ENCODE measurements at regions not wholly inside any gene's neighbourhood (a gene's known extent, or its start where the extent isn't known, plus 50 kb on each side); places are given as distances from the start of the nearest gene placed in this dataset.

GRCh38 chr15:100778831-100779288, 100.8 kb upstream of the ALDH1A3 start:
- Histone ChIP-seq H3K27ac (no peak overlapping the region), H3K27me3 (no peaks in the 10 kb centered on the region), H3K4me1 (no peaks in the 10 kb centered on the region), H3K36me3 (no peaks in the 10 kb centered on the region), H3K9me3 (no peaks in the 10 kb centered on the region), H3K4me3 (no peak overlapping the region)
- intact Hi-C loops (cut with DNase I) = no loop called here
- peak; percentile 55 to 80 for DNase-seq (ENCODE audit: extremely low spot score in 2 of 2)
- TF ChIP-seq POLR2A (IDR thresholded peaks at IDR 0.05) (no peak), POLR2AphosphoS5 (IDR thresholded peaks at IDR 0.05; ENCODE audit: insufficient read depth in 1 of 2, low read depth in 1 of 2) (no peak)
- TF ChIP-seq, protein P1, sequence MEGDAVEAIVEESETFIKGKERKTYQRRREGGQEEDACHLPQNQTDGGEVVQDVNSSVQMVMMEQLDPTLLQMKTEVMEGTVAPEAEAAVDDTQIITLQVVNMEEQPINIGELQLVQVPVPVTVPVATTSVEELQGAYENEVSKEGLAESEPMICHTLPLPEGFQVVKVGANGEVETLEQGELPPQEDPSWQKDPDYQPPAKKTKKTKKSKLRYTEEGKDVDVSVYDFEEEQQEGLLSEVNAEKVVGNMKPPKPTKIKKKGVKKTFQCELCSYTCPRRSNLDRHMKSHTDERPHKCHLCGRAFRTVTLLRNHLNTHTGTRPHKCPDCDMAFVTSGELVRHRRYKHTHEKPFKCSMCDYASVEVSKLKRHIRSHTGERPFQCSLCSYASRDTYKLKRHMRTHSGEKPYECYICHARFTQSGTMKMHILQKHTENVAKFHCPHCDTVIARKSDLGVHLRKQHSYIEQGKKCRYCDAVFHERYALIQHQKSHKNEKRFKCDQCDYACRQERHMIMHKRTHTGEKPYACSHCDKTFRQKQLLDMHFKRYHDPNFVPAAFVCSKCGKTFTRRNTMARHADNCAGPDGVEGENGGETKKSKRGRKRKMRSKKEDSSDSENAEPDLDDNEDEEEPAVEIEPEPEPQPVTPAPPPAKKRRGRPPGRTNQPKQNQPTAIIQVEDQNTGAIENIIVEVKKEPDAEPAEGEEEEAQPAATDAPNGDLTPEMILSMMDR (IDR thresholded peaks at IDR 0.05) = no peak

GRCh38 chr15:100779331-100780207, 100.1 kb upstream of the ALDH1A3 start:
- H3K4me3 ChIP-seq = no peak overlapping the region
- DNase-seq (ENCODE audit: extremely low spot score in 2 of 2) = peak in 1 of 2 donors; percentile 49
- no peaks in the 10 kb centered on the region for H3K9me3 ChIP-seq
- intact Hi-C loops (cut with DNase I) = no loop called here
- no peaks in the 10 kb centered on the region for H3K4me1 ChIP-seq
- no peak overlapping the region for H3K27ac ChIP-seq
- no peaks in the 10 kb centered on the region for H3K27me3 ChIP-seq
- H3K36me3 ChIP-seq = no peaks in the 10 kb centered on the region
- TF ChIP-seq POLR2A (IDR thresholded peaks at IDR 0.05) = no peak
- TF ChIP-seq, protein P1 (IDR thresholded peaks at IDR 0.05) = no peak
- no peak for TF ChIP-seq POLR2AphosphoS5 (IDR thresholded peaks at IDR 0.05; ENCODE audit: insufficient read depth in 1 of 2, low read depth in 1 of 2)

DNA sequence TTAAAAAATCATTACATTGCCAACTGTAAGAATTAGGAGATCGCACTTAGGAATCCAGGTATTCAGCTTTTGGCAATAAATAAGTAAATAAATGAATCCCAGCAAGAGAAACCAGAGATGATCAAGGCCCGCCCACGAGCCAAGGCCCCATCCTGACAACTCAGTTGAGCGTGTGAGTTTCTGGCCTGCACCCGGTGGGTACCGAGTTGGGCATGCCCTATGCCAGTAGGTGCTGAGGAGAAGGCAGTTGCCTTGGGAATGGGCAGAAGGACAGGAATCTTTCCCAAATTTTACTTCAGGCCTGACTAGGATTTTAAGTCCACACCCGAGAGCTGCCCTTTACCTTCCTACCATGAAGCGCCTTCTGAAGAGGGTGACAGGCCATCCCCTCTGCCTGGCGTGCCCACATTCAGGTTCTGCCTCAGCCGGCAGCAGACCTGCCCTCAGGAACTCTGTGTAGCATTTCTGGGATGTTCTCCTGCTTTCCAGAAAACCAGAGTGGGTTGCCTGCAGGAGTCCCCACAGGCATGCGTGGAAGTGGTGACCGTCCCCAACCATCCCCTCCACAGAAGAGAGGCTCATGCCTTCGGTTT, 99.3 kb upstream of the ALDH1A3 start:
- H3K9me3 ChIP-seq = no peaks in the 10 kb centered on the region
- H3K4me1 ChIP-seq = no peaks in the 10 kb centered on the region
- H3K36me3 ChIP-seq = no peaks in the 10 kb centered on the region
- H3K27me3 ChIP-seq = no peaks in the 10 kb centered on the region
- no peak overlapping the region for H3K4me3 ChIP-seq
- TF ChIP-seq POLR2A (IDR thresholded peaks at IDR 0.05) = no peak
- peak in 1 of 2 donors; percentile 52 for DNase-seq (ENCODE audit: extremely low spot score in 2 of 2)
- no peak overlapping the region for H3K27ac ChIP-seq
- intact Hi-C loops (cut with DNase I) = no loop called here

DNA sequence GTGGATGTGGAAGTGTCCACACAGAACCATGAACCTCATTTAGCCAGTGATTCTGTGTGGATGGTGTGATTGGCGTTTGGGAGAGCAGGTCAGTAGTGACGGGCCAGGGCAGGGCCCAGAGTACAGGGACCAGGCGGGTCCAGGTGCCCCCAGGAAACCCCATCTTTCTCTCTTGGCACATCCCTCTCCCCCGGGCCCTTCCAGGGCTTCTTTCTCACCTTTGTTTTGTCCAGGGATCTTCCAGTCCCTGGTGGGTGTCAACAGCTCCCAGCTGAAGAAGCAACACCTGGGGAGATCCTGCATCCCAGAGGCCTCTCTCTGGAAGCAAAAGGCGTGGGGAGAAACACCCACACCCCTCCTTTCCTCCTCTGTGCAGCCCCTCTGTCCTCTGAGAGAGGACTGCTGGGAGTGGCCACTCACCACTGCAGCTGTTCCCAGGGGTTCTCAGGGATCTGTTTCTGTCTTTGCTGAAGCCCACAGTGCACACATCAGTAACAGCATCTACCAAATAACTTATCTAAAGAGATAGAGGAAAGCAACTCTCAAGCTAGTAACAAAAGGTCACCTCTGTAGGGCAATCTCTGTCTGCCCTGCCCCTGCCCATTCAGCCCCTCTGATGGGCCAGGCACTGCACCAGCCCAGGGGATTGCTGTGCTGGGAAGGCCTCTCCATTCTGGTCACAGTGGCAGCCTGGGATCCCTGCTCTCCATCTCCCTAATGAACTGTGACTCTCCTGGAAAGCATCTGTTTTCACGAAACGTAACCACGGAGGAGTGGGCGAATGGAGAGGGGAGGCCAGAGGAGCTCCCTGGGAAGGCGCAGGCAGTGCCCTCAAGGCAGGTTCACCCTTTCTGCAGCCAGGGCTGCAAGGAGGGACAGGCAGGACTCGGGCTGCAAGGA, 98.3 kb upstream of the ALDH1A3 start:
- Histone ChIP-seq H3K27me3 (no peaks in the 10 kb centered on the region), H3K4me1 (no peaks in the 10 kb centered on the region), H3K27ac (no peak overlapping the region), H3K9me3 (no peaks in the 10 kb centered on the region), H3K4me3 (no peak overlapping the region), H3K36me3 (no peaks in the 10 kb centered on the region)
- intact Hi-C loops (cut with DNase I) = no loop called here
- TF ChIP-seq, protein P1 (IDR thresholded peaks at IDR 0.05) = no peak
- TF ChIP-seq POLR2A (IDR thresholded peaks at IDR 0.05) (no peak), POLR2AphosphoS5 (IDR thresholded peaks at IDR 0.05; ENCODE audit: insufficient read depth in 1 of 2, low read depth in 1 of 2) (no peak)
- DNase-seq (ENCODE audit: extremely low spot score in 2 of 2) = peak in 1 of 2 donors; percentile 61

GRCh38 chr15:100781961-100782530, 97.6 kb upstream of the ALDH1A3 start:
- Histone ChIP-seq H3K27ac (no peak overlapping the region), H3K36me3 (no peaks in the 10 kb centered on the region), H3K4me1 (no peaks in the 10 kb centered on the region), H3K4me3 (no peak overlapping the region), H3K27me3 (no peaks in the 10 kb centered on the region), H3K9me3 (no peaks in the 10 kb centered on the region)
- peak in 1 of 2 donors; percentile 49 for DNase-seq (ENCODE audit: extremely low spot score in 2 of 2)
- no peak for TF ChIP-seq POLR2AphosphoS5 (IDR thresholded peaks at IDR 0.05; ENCODE audit: insufficient read depth in 1 of 2, low read depth in 1 of 2)
- TF ChIP-seq POLR2A (IDR thresholded peaks at IDR 0.05) = no peak
- TF ChIP-seq, protein P1 (IDR thresholded peaks at IDR 0.05) = no peak
- intact Hi-C loops (cut with DNase I) = no loop called here

Measured in vagina (tissue), 2 donors.